ENCODE measurements at regions not wholly inside any gene's neighbourhood (a gene's known extent, or its start where the extent isn't known, plus 50 kb on each side); places are given as distances from the start of the nearest gene placed in this dataset.
"Not testable (repeated sequence)": the region's sequence is repeated elsewhere in the genome, so short reads cannot be mapped to it uniquely, and the experiment has no call there.

DNA sequence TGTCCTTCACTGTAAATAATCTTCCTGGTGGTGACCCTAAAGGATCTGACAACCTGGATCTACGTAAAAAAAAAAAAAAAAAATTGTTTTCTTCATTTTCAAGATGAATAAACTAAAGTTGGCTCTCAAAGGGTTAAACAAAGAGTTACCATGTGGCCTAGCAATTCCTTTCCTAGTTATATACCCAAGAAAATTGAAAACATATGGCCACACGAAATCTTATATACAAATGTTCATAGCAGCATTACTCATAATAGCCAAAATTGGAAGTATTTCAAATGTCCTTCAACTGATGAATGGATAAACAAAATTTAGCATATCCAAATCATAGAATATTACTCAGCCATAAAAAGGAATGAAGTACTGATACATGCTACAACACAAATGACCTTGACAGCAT lies 145.3 kb upstream of the NBPF9 start:
- TF ChIP-seq, protein P1, sequence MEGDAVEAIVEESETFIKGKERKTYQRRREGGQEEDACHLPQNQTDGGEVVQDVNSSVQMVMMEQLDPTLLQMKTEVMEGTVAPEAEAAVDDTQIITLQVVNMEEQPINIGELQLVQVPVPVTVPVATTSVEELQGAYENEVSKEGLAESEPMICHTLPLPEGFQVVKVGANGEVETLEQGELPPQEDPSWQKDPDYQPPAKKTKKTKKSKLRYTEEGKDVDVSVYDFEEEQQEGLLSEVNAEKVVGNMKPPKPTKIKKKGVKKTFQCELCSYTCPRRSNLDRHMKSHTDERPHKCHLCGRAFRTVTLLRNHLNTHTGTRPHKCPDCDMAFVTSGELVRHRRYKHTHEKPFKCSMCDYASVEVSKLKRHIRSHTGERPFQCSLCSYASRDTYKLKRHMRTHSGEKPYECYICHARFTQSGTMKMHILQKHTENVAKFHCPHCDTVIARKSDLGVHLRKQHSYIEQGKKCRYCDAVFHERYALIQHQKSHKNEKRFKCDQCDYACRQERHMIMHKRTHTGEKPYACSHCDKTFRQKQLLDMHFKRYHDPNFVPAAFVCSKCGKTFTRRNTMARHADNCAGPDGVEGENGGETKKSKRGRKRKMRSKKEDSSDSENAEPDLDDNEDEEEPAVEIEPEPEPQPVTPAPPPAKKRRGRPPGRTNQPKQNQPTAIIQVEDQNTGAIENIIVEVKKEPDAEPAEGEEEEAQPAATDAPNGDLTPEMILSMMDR (IDR thresholded peaks at IDR 0.05; ENCODE audit: low read length), result not testable (repeated sequence)
- not testable (repeated sequence) for TF ChIP-seq EZH2 (IDR thresholded peaks at IDR 0.05; ENCODE audit: borderline replicate concordance, low read length)
